ENCODE measurements at regions not wholly inside any gene's neighbourhood (a gene's known extent, or its start where the extent isn't known, plus 50 kb on each side); places are given as distances from the start of the nearest gene placed in this dataset.

GRCh38 chr16:65547772-65548446 is 426.0 kb upstream of the CDH11 start:
- TF ChIP-seq, protein P1, sequence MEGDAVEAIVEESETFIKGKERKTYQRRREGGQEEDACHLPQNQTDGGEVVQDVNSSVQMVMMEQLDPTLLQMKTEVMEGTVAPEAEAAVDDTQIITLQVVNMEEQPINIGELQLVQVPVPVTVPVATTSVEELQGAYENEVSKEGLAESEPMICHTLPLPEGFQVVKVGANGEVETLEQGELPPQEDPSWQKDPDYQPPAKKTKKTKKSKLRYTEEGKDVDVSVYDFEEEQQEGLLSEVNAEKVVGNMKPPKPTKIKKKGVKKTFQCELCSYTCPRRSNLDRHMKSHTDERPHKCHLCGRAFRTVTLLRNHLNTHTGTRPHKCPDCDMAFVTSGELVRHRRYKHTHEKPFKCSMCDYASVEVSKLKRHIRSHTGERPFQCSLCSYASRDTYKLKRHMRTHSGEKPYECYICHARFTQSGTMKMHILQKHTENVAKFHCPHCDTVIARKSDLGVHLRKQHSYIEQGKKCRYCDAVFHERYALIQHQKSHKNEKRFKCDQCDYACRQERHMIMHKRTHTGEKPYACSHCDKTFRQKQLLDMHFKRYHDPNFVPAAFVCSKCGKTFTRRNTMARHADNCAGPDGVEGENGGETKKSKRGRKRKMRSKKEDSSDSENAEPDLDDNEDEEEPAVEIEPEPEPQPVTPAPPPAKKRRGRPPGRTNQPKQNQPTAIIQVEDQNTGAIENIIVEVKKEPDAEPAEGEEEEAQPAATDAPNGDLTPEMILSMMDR (IDR thresholded peaks at IDR 0.05; ENCODE audit: poor library complexity) = no peak
- no peak for TF ChIP-seq EZH2 (IDR thresholded peaks at IDR 0.05; ENCODE audit: borderline replicate concordance)
